ENCODE measurements at regions not wholly inside any gene's neighbourhood (a gene's known extent, or its start where the extent isn't known, plus 50 kb on each side); places are given as distances from the start of the nearest gene placed in this dataset.

DNA sequence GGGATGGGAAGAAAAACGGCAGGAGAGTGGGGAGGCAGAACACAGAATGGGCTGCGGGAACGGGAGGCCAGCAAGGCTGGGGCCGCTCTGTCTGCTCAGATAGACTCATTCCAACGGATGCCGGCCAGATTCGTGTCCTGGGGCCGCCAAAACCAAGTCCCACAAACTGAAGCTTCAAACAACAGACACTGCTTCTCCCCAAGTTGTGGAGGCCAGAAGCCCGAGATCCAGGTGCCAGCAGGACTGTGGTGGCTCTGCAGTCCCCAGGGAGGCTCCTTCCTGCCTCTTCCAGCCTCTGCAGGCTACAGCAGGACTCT, 100.6 kb downstream of the ADRA2C start:
- H3K4me3 ChIP-seq (ENCODE audit: low read depth, low read length): no peak overlapping the region
- TF ChIP-seq, protein P1, sequence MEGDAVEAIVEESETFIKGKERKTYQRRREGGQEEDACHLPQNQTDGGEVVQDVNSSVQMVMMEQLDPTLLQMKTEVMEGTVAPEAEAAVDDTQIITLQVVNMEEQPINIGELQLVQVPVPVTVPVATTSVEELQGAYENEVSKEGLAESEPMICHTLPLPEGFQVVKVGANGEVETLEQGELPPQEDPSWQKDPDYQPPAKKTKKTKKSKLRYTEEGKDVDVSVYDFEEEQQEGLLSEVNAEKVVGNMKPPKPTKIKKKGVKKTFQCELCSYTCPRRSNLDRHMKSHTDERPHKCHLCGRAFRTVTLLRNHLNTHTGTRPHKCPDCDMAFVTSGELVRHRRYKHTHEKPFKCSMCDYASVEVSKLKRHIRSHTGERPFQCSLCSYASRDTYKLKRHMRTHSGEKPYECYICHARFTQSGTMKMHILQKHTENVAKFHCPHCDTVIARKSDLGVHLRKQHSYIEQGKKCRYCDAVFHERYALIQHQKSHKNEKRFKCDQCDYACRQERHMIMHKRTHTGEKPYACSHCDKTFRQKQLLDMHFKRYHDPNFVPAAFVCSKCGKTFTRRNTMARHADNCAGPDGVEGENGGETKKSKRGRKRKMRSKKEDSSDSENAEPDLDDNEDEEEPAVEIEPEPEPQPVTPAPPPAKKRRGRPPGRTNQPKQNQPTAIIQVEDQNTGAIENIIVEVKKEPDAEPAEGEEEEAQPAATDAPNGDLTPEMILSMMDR (IDR thresholded peaks at IDR 0.05; ENCODE audit: low read depth, low read length): no peak

DNA sequence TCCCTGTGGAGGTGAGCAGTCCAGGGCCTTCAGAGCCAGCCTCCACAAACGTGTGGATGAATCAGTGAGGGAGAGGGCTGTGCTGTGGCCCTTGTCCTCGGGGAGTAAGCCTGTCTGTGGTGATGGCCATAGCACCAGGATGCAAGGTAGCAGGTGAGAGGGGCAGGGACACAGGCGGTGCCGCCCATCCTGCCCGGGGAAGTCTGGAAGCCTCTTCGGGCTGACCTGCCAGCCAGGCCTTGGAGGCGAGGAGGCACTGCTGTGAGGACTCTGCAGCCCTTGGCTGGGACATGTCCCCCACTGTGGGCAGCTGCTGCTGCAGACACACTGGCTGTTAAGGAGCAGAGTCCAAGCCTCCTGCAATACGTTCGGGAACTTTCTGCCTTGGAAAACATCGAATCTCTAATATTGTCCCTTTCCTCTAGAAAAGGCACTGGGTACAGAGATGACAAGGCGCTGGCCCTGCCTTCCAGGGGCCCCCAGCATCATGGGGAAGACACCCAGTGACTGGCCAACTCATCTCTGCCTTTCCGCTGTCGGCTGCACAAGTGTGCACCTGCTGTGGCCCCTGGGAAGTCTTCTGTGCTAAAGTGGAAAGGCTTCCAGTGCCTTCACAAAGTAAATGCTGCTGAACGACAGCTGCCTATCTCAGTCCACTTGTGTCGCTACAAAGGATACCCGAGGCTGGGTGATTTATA, 101.4 kb downstream of the ADRA2C start:
- no peak overlapping the region for H3K4me3 ChIP-seq (ENCODE audit: low read depth, low read length)
- TF ChIP-seq, protein P1 (IDR thresholded peaks at IDR 0.05; ENCODE audit: low read depth, low read length): no peak

DNA sequence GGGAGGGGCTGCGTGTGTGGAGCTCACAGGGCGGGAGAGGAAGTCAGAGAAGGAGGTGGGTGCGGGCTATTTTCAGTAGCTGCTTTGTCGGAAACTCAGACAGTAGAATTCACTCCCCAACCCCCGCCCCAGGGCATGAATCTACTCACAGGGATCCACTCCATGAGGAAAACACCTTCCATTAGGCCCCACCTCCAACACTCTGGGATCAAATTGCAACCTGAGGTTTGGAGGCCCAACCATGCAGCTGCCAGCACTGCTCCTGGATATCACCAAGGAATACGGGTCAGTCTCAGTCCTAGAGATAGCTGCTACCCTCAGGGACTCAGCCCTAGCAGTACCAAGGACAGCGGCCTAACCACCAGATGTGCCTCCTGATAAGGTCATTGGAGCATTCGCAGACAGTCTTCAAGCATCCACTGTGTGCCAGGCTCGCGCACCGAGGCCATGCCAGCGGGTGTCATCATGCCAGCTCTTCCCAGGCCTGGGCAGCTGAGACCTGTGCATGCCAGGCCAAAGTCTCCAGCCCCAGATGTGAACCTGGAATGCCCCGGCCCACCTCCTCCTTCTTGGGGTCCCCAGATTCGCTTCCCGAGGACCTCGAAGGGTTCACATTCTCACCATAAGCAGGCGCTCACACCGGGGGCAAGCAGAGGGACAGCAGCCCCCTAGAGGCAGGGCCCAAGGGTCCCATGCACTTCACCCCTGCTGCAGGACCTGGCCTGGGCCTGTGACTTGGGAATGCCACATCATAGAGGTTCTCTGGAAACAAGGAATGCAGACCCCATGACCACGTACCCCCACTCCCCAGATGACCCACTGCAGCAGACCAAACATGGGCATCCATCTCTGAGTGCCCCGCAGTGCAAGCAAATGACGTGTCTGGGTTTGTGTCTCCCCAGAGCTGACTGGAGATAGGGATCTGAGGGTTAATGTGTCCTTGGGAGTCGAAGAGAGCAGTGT, 102.3 kb downstream of the ADRA2C start:
- TF ChIP-seq, protein P1 (IDR thresholded peaks at IDR 0.05; ENCODE audit: low read depth, low read length): no peak
- no peak overlapping the region for H3K4me3 ChIP-seq (ENCODE audit: low read depth, low read length)

DNA sequence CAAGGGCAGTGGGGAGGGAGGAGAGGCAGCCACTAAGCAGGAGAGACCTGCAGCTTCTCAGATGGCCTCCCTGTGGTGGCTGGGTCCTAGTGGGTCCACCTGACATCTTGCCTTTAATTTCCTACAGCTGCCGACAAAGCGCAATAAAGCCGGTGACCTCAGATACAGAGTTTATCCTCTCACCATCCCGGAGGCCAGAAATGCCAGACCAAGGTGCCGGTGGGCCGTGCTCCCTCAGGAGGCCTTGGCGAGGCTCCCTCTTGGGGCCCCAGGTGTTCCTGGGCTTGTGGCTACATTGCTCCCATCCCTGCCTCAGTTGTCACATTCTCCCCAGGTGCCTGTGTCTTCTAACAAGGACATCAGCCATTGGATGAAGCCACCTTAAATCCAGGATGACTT, 103.0 kb downstream of the ADRA2C start:
- no peak overlapping the region for H3K4me3 ChIP-seq (ENCODE audit: low read depth, low read length)
- TF ChIP-seq, protein P1 (IDR thresholded peaks at IDR 0.05; ENCODE audit: low read depth, low read length): no peak

DNA sequence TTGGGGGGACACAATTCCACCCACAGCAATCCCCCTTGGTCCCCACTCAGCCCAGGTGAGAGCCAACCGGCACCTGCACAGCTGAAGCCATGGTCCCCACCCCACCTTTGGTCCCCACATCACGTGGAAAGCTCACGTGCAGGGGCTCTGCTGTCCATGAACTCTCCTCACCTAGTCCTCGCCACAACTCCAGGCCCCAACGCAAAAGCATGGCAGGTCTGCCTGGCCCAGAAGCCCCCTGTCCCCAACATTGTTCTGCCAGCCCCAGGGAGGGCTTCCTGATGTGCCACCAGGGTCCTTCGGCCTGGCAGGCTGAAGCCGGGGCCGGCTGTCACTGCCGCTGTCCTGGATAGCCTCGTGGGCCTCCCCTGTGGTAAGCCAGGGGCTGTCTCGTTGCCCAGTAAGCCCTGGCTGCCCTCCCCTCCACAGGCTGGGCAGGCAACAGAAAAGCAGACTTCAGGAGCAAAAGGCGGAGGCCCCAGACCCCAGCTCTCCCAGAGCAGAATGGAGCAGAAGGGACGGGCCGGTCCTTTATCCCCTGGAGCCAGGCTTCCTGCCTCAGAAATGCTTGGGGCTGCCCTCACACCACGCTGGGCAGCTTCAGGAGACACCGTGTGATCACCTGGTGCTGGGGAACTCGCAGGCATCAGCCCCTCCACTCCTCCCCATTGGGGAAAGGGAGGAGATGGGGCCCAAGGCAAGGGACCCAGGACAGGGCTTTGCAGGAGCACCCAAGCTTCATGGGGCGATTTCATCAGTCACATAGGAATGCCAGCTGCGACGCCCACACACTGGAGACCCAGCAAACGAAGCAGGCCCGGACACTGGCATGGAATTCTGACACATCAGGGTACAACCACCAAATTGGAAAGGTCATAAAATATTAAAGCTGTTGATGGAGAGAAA, 103.7 kb downstream of the ADRA2C start:
- no peak overlapping the region for H3K4me3 ChIP-seq (ENCODE audit: low read depth, low read length)
- TF ChIP-seq, protein P1 (IDR thresholded peaks at IDR 0.05; ENCODE audit: low read depth, low read length): no peak

DNA sequence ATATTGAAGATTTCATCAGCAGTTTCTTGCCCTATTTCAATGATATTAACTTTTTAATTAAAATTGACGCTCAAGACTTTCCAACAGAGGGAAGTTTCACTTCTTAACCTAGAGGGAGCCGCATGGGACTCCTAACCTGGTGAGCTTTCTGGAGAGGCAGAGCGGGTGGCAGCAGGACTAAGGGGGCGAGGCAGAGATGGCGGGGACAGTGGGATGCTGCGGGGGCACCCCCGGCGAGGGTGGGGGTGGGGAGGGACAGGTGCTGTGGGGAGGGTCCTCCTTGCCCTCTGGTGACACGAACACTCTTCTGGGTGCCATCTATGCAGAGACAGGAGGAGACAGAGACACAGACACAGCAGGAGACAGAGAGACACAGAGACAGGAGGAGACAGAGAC, 104.4 kb downstream of the ADRA2C start:
- H3K4me3 ChIP-seq (ENCODE audit: low read depth, low read length): no peak overlapping the region
- TF ChIP-seq, protein P1 (IDR thresholded peaks at IDR 0.05; ENCODE audit: low read depth, low read length): no peak

All from WI38 (cell line).